Embryonic facial prominence (tissue), 1 donor: ENCODE measurements at regions not wholly inside any gene's neighbourhood (a gene's known extent, or its start where the extent isn't known, plus 50 kb on each side); places are given as distances from the start of the nearest gene placed in this dataset.

Experiments
- DNase-seq: peaks from one replicate; pipeline ENCODE4 v3.0.0-alpha.2; 2016; ENCODE audit errors: extremely low spot score

DNA sequence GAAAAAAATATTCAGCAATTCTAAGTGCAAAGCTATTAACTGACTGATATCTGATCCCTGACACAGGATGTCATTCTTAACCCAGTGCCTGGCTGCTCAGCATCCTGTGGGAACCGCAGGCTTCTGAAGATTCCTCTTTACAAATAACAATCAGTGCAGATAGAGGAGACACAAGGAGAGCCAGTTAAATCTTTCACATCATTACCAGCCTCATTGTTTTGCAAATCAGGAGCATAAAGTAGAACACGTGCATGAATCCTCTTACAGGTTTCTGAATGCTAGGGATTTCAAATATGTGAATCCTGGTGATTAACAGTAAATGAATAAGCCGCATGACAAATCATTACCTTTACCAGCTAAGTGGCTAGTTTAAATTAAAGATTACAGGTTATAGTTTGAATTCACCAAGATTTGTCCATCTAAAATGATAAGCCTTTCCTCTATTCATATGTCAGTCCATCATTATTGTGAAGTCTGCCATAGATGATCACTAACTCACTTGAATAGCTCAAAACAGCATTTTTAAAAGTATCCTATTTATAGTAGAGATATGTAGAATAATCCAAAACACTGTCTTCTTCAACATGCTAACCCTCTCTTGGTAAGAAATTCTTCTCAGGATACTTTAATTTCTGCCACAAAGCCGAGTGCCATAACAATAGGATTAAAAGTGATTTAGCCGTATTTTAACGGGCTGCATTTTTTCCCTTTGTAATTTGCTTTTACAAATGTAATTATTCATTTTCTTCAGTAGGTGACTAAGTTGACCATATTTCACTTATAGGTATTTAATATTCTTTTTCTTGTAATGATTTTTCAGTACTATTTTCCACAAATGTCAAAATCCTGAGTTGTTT is 367.3 kb upstream of the EPHA7 start:
- no peak for DNase-seq

DNA sequence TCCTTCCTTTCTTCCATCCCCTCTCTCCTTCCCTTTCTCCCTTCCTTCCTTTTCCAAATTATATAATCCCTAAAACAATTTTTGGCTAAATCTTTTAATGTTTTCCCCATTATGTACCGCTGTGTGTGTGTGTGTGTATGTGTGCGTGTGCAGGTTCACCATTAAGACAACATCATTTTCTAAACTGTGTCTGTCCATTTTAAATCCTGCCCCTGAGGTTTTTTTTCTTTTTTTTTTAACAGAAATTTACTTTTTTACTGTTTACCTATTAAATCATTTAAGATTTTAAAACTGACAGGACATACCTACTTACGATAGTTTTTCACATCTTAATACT is 366.3 kb upstream of the EPHA7 start:
- no peak for DNase-seq

DNA sequence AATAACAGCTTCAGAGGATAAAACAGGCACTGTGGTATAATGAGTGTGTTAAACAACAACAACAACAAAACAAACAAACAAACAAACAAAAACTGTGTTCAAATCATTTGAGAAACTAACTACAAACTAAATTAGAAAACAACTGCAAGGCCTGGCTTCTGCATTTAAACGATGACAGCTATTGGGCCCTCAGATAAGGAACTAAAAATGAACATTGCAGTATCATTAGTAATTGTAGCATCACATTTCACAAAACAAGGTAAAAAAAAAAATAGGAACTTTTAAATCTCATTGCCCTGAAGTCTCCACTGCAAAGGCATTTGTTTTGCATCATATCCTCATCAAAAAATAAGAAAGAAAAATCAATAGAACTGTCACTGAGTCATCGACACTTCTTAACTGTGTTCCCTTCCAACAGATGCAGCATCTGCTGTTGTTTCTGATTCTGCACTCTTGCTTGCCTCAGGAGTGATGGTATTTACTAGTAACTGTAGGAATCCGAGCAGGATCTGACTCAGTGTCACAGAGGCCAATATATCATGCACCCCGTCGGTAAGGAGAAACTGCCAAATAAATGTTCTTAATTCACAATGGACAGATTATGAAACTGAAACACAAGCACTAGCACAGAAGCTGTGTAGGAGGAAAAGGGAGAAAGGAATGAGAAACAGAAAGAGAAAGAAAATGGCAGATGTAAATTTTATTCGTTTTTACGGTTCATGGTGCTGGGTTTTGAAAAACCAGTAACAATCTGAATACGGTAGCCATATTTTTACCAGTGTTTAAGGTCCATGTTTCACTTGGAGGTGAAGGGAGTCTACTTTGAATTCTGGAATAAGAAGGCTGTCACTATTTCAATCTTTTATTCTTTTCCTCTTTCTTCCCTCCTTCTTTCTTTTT is 365.7 kb upstream of the EPHA7 start:
- no peak for DNase-seq

DNA sequence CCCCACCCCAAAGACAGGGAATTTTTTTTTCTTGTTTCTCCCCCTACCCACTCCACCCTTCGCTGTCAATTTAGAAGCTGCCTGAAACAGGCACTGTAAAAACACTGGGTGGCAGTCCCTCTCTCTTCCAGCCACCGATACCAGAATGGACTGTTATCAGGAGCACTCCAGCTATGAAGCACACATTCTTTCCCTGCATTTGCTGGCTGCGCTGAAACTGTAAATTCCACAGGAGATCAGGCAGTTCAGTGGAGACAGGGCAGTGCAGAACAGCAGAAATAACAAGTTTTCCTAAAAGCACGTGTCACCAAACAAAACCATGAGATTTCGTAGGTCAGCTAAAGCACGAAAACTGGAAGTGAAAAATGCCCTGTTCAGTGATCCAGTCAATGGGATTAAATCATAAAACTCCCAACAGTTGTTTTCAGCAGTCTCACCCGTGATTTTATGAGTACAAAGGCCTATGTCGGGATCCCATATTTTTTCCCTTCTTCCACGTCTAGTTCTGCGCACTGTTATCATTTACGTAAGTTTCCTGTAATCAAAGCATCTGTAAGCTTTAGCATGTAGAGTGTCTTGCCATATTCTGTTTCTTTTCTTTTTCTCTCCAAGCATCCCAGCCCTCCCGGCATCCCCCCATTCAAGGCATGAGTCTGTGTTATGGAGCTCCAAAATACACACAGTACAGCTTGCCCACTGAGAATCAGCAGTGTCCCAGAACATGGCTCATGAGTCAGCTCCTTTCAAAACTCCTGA is 359.9 kb upstream of the EPHA7 start:
- no peak for DNase-seq

DNA sequence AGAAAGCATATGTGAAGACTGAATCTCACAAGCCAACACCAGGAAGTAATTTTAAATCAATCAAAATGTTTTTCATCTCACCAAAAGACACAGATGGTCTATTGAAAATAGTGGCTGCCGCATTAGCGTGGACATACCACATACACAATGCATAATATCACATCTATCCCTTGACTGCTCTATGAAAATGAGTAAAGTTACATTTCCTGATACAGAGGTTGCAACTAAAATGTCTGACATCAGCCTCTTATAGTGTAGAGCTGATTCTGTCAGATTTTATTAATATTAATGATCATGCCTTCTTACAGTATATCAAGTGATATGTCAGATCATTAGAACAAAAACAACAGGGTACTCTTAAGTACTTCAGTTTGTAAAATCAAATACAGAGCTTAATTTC is 339.8 kb upstream of the EPHA7 start:
- no peak for DNase-seq

DNA sequence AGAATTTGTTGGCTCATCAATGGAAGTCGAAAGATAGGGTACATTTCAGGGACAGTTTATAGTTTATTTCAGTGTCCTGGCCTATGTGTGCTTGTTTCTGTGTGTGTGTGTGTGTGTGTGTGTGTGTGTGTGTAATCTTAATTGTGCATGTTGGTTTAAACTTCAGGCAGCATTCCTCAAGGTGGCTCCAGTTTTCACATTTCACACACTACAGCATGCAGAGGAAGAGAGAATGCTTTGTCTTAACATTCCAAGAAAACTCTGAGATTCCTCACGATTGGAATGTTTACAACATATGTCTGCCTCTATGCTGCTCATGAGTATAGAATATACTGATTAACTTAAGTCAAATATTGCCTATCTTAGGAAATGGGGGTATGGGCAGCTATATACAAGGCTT is 332.6 kb upstream of the EPHA7 start:
- DNase-seq = no peak

DNA sequence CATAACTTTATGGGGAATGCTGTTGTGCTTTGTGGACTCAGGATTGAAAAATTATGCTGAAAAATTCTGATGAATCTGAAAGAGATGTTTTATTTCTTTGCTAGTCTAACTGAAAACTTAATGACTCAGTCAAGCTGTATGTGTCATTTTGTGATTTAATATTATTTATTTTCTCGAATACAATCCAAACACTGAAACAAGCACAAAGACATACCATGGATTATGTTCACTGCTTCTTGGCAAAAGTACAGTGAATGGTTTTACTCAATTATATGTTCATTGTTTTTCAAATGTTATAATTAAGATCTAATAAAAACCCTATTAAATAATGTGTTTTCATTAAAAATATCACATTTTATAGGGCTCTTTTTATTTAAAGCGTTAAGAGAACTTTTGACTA is 330.6 kb upstream of the EPHA7 start:
- DNase-seq = no peak

DNA sequence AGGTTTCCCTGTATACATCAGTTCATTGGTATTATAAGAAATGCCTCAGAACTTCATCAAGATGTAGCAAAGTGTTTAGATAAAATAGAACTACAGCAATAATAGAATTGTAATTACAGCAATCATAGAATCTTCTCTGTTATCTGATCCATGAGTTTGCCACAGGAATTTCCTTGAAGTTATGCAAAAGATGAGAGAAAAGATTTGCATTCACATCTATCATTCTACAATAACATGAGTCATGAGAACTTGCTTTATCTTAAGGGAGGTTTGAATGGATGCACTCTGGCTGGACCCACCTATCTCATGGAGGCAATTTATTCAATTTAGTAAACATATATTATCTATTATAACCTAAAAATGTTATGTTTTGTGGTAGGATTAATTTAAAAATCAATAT is 329.8 kb upstream of the EPHA7 start:
- no peak for DNase-seq

DNA sequence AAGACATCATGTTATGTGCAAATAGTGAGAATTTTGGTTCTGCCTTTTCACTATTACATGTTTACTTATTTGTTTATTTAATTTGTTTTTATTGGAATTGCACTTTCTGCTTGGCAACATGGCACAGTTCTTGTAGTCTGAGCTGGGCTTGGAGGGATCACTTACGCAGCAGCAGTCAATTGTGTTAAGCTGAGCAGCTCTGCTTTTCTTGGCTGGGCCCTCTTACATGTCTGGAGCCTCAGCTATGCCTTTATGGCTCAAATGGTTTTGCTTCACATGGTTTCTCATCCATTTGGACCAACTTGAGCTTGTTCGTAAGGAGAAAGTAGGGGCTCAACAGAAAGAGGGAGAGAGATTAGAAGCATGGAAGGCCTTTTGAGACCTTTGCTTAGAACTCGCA is 327.5 kb upstream of the EPHA7 start:
- DNase-seq = no peak

DNA sequence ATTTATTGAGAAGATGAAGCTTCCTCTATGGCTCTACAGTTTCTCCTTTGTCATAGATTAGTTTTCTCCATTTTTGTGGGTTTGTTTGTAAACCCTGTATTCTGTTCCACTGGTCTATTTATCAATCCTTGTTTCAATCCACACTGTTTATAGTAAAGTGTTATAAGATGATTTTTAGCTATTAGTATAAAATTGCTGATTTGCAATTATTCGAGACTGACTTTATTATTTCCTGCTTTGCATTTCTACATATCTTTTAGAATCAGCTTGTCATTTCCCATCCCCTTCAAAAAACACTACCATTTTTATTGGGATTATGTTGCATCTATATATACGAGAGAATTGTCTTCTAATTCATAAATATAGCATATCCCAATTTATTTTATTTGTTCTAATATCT is 325.9 kb upstream of the EPHA7 start:
- DNase-seq = no peak

DNA sequence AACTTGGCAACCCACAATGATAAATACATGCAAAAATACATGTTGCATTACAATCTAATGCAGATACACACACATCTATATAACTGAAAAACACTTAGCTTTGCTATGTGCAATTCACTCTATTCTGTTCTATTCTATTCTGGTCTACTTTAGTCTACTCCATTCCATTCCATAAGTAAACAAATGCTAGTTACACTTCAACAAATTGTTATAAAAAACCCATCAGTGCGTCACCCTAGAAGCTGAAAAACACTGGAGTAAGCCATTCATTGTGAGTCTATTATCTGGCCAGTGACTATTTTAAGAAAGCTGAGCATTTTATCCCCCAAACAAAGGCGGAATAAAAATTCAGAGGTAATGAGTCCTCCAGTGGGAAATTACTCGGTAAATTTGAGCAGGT is 315.7 kb upstream of the EPHA7 start:
- DNase-seq = no peak

DNA sequence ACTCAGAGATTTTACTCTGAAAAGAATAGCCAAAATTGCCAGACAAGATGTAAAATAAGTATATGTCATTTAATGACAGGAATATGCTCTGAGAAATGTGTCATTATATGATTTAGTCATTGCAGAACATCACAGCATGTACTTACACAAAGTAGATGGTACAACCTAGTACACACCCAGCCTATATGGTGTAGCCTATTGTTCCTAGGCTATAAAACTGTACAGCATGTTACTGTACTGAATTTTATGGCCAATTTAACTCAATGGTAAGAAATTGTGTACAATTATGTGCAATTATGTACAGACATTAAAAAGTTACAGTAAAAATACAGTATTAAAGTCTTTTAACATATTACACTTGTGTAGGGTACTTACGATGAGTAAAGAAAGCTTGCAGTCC is 311.9 kb upstream of the EPHA7 start:
- DNase-seq = no peak

DNA sequence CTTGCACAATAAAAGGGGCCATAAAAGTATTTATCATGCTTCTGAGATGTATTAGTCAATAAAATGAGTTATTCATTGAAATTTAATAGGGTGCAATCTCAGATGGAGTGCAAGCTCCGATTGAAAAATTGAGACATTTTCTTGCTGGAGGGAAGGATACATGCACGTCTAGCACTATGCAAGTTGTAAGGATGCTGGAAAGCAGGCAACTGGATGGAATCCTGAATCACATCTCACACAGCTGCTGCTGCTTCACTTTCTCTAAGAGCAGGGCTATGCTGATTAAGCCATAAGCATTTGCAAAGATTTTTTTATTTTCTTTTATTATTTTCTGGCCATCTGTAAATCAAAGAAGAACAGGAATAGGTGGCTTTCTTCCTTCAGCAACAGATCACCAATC is 308.8 kb upstream of the EPHA7 start:
- DNase-seq = no peak

DNA sequence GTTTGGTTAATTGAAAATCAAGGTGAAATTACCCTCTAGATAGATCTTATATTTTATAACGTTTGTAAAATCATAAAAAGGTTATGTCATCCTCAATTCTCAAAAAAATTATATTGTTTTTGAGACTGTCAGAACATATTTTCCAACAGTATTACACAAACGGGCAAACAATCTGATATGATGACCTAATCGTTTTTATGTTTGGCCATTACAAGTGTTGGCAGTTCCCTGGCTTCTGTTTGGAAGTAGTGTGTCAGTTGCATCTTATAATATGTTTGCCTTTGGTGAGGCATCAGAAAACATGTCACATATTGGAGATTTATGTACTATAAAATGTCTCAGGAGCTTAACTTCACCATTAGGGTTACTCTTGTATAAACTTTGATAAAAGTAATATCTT is 308.1 kb upstream of the EPHA7 start:
- DNase-seq = no peak

DNA sequence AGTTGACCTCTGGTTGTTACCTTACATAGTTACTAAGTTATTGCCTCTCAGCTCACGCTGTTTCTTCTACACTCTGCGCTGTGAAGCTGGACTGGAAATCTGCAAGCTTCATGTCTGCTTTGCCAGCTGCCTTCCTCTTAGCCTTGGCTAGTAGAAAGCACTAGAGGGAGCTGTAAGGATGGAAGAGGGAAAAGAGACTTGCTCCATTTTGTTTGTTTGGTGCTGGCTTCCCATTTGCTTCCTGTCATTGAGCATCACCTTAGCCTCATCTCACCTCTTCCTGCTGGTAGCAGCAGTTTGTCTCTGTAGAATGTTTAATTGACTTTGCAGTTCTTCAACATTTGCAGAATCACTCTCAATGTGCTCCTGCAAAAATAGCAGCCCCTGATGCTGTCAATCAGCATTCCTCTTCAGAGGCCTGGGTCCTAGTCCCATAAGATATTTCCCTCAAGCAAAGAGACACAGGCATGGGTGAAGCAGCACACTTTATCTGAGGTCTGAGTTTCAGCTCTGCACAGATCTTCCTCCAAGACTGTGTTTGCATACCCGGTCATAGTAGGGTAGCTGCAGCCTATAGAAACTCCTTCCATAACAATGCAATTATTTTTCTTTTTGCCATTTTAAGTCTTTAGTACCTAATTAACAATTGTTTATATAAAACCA is 302.2 kb upstream of the EPHA7 start:
- no peak for DNase-seq

DNA sequence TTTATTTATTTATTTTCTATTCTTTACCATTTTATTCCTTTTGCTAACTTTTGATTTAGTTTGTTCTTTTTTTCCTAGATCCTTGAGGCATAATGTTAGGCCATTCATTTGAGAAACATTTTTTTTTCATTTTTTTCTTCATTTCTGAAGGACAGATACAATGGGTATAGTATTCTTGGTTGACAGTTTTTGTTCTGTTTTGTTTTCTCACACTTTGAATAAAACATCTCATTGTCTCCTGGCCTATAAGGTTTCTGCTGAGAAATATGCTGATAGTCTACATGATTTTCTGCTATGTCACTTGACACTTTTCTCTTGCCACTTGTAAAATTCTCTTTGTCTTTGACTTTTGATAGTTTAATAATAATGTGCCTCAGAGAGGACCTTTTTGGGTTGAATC is 294.6 kb upstream of the EPHA7 start:
- DNase-seq = no peak

DNA sequence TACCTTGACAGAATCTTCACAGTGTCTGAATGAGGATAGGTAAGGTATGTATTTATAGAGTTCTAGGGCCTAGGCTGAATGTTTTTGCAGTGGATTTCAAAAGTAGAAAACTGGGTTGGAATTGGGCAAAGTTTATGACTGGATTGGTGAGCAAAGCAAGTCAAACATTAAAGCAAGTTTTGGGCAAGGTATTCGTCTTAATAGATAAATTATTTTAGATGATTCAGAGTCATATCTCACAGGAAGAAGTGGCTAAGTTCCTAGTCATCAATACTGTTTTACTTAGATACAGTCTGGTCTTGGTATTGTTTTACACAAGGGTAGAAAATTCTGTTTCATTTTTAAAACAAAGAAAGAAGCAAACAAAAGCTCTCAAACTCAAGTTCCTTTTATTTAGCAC is 284.1 kb upstream of the EPHA7 start:
- no peak for DNase-seq

DNA sequence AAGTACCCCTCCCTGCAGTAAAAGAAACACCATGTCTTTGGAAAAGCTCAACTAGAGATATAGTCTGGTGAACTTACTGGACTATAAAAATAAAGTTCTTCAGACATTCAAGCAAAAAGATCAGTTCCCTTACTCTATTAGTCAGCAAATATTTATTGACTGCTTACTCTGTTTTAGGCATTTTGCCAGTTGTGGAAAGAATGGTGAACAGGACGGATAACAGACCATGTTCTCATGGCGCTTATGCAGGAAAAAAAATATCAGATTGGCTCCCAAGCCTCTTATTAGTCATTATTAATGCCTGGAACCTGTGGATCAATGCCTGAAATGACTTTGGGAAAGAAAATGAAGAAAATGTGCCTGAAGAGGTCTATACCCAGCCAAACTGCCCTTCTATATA is 282.2 kb upstream of the EPHA7 start:
- DNase-seq = no peak

DNA sequence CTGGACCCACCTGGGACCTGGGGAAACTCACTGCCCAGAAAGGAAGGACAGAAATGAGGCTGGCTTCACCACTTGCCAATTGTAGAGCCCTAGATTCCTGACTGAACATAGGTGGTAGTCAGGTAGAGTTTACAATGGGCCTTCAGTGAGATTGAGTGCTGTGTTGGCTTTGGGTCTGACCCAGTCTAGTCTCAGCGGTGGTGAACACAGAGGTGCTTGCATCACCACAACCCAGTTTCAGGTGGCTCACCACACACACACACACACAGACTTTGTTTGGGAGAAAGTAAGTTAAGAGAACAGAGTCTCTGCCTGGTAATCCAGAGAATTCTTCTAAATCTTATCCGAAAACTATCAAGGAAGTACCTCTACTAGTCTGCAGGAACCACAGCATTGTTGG is 266.1 kb upstream of the EPHA7 start:
- no peak for DNase-seq

DNA sequence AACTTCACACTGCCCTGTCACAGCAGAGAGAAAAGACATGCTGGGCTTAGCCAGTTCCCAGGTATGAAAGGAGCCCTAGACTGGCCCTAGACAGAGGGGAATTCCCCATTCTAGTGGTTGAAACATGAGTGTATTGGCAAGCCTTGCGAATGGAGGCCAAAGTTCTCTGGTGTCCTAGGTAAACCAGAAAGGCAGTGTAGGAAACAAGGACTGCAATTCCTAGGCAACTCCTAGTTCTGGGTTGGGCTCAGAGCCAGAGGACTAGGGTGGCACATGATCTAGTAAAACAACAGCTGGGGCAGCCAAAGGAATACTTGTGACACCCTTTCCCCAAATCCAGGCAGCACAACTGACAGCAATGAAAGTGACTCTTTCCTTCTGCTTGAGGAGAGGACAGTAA is 265.0 kb upstream of the EPHA7 start:
- DNase-seq = no peak

DNA sequence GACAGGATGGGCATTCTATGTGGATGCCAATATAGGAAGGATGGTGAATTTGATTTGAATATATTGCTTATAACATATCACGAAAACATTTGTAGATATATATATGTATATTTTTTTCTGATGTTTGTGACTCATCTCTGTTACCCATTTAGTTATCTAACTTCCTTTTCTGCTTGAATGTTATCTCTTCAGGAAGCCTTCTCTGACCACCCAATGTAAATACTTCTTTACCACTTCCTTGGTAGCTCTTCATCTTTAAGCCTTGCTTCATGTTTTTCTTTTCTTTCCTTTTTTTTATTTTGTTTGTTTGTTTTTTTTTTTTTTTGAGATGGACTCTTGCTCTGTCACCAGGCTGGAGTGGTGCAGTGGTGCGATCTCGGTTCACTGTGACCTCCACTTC is 260.5 kb upstream of the EPHA7 start:
- DNase-seq = no peak

DNA sequence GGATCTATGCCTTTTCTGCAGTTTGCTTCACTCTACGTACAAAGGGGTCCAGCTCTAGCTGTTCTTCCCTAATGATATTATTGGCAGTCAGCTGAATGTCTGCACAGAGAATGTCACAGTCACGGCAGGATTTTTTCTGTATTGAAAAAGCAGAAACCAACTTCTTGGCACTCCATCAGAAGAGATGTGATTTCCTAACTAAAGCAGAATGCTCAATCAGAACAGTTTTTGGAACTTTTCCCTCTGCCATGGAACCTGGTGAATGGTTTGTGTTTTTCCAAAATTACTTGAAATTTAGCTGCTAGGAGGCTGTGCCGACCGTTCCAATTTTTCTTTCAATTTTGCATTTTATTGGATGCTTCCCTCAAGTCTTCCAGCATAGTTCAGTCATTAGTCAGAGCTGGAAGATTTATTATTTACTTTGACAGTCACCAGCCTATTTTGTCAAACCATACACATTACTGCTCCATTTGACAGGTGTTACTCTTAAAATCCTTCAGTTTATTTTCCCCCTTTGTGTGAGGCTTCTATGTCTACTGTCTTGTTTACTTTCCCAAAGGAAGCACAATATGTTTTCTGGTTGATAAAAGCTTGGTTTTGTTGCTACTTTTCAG is 259.6 kb upstream of the EPHA7 start:
- no peak for DNase-seq
